ENCODE measurements at regions not wholly inside any gene's neighbourhood (a gene's known extent, or its start where the extent isn't known, plus 50 kb on each side); places are given as distances from the start of the nearest gene placed in this dataset.
"Not testable (repeated sequence)": the region's sequence is repeated elsewhere in the genome, so short reads cannot be mapped to it uniquely, and the experiment has no call there.

DNA sequence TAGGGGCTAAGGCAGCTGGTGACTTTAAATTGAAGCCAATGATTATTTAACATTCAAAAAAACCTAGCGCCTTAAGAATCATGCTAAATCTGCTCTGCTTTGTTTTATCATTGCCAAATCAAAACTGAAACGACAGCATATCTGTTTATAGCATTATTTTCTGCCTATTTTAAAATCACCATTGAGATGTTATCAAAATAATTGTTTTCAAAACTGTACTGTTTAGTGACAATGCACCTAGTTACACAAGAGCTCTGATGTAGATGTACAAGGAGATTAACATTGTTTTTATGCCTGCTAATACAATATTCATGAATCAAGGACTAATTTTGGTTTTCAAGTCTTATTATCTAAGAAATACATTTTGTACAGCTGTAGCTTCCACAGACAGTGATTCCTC lies 1521.3 kb downstream of the AMY1C start:
- Histone ChIP-seq H3K9me3 (ENCODE audit: control insufficient read depth, insufficient read depth, low read depth, low read length) (no peaks in the 10 kb centered on the region), H3K27ac (ENCODE audit: low read length) (no peak overlapping the region), H3K27me3 (ENCODE audit: control insufficient read depth, insufficient read depth, low read length) (no peaks in the 10 kb centered on the region), H3K36me3 (ENCODE audit: control insufficient read depth, insufficient read depth, low read length) (no peaks in the 10 kb centered on the region), H3K4me1 (ENCODE audit: control insufficient read depth, insufficient read depth, low read length) (no peaks in the 10 kb centered on the region), H3K4me3 (ENCODE audit: low read depth in 2 of 2, low read length in 2 of 2) (no peak overlapping the region)
- ChIA-PET CTCF (no interaction called here), POLR2A (no interaction called here)
- no TSS peak for BruUV-seq (replicated peaks)
- TF ChIP-seq TCF7L2 (IDR thresholded peaks at IDR 0.05; ENCODE audit: low read depth, low read length) (no peak), SIN3A (IDR thresholded peaks at IDR 0.05; ENCODE audit: borderline replicate concordance, insufficient read depth, low read depth, low read length) (no peak)
- TF ChIP-seq, protein P1, sequence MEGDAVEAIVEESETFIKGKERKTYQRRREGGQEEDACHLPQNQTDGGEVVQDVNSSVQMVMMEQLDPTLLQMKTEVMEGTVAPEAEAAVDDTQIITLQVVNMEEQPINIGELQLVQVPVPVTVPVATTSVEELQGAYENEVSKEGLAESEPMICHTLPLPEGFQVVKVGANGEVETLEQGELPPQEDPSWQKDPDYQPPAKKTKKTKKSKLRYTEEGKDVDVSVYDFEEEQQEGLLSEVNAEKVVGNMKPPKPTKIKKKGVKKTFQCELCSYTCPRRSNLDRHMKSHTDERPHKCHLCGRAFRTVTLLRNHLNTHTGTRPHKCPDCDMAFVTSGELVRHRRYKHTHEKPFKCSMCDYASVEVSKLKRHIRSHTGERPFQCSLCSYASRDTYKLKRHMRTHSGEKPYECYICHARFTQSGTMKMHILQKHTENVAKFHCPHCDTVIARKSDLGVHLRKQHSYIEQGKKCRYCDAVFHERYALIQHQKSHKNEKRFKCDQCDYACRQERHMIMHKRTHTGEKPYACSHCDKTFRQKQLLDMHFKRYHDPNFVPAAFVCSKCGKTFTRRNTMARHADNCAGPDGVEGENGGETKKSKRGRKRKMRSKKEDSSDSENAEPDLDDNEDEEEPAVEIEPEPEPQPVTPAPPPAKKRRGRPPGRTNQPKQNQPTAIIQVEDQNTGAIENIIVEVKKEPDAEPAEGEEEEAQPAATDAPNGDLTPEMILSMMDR (IDR thresholded peaks at IDR 0.05), result no peak
- ATAC-seq, result no peak
- intact Hi-C loops (cut with micrococcal nuclease; ENCODE audit: unreplicated experiment), result no loop called here
- no peak for DNase-seq (ENCODE audit: low read depth, low spot score)
- in situ Hi-C loops (cut with HindIII; ENCODE audit: low pct_unique_long_range_greater_than_20kb, low sequenced_read_pairs), result no loop called here

- in situ Hi-C loops (cut with HindIII; ENCODE audit: low pct_unique_long_range_greater_than_20kb, low sequenced_read_pairs); H3K9me3 ChIP-seq (ENCODE audit: control insufficient read depth, insufficient read depth, low read depth, low read length); ATAC-seq; H3K27ac ChIP-seq (ENCODE audit: low read length); H3K27me3 ChIP-seq (ENCODE audit: control insufficient read depth, insufficient read depth, low read length); POLR2A ChIA-PET; CTCF ChIA-PET; H3K4me3 ChIP-seq (ENCODE audit: low read depth in 2 of 2, low read length in 2 of 2); H3K36me3 ChIP-seq (ENCODE audit: control insufficient read depth, insufficient read depth, low read length); BruUV-seq (replicated peaks); H3K4me1 ChIP-seq (ENCODE audit: control insufficient read depth, insufficient read depth, low read length); intact Hi-C loops (cut with micrococcal nuclease; ENCODE audit: unreplicated experiment); DNase-seq (ENCODE audit: low read depth, low spot score): not testable (repeated sequence)
Measured at GRCh38 chr1:105272376-105272775, 1522.7 kb downstream of the AMY1C start.

DNA sequence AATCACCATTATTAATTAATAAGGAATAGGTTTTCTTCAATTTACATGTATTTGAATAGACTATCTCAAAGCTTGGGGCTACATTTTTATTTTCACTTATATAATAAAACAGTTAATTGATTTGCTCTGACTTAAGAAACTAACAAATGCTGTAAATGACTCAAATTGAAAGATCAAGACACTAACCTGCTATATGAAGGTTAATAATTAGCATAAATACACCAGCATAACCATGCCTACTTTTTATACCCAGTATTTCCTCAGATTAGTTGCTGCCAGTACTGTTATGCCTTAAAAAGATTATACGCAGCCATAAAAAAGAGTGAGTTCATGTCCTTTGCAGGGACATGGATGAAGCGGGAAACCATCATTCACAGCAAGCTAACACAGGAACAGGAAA lies 1545.1 kb downstream of the AMY1C start:
- no TSS peak for BruUV-seq (replicated peaks)
- ChIA-PET CTCF (no interaction called here), POLR2A (no interaction called here)
- H3K9me3 ChIP-seq (ENCODE audit: control insufficient read depth, insufficient read depth, low read depth, low read length), result no peaks in the 10 kb centered on the region
- no peaks in the 10 kb centered on the region for H3K27me3 ChIP-seq (ENCODE audit: control insufficient read depth, insufficient read depth, low read length)
- in situ Hi-C loops (cut with HindIII; ENCODE audit: low pct_unique_long_range_greater_than_20kb, low sequenced_read_pairs) (no loop called here), intact Hi-C loops (cut with micrococcal nuclease; ENCODE audit: unreplicated experiment) (no loop called here)
- no peaks in the 10 kb centered on the region for H3K4me1 ChIP-seq (ENCODE audit: control insufficient read depth, insufficient read depth, low read length)
- TF ChIP-seq SIN3A (IDR thresholded peaks at IDR 0.05; ENCODE audit: borderline replicate concordance, insufficient read depth, low read depth, low read length) (no peak), POLR2AphosphoS5 (IDR thresholded peaks at IDR 0.05; ENCODE audit: low read depth, low read length) (no peak), TCF7L2 (IDR thresholded peaks at IDR 0.05; ENCODE audit: low read depth, low read length) (no peak)
- TF ChIP-seq, protein P2, sequence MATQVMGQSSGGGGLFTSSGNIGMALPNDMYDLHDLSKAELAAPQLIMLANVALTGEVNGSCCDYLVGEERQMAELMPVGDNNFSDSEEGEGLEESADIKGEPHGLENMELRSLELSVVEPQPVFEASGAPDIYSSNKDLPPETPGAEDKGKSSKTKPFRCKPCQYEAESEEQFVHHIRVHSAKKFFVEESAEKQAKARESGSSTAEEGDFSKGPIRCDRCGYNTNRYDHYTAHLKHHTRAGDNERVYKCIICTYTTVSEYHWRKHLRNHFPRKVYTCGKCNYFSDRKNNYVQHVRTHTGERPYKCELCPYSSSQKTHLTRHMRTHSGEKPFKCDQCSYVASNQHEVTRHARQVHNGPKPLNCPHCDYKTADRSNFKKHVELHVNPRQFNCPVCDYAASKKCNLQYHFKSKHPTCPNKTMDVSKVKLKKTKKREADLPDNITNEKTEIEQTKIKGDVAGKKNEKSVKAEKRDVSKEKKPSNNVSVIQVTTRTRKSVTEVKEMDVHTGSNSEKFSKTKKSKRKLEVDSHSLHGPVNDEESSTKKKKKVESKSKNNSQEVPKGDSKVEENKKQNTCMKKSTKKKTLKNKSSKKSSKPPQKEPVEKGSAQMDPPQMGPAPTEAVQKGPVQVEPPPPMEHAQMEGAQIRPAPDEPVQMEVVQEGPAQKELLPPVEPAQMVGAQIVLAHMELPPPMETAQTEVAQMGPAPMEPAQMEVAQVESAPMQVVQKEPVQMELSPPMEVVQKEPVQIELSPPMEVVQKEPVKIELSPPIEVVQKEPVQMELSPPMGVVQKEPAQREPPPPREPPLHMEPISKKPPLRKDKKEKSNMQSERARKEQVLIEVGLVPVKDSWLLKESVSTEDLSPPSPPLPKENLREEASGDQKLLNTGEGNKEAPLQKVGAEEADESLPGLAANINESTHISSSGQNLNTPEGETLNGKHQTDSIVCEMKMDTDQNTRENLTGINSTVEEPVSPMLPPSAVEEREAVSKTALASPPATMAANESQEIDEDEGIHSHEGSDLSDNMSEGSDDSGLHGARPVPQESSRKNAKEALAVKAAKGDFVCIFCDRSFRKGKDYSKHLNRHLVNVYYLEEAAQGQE (IDR thresholded peaks at IDR 0.05; ENCODE audit: insufficient read depth in 1 of 2, low read depth in 2 of 2, low read length in 1 of 2), result no peak
- TF ChIP-seq, protein P1 (IDR thresholded peaks at IDR 0.05), result no peak
- no peak for ATAC-seq
- DNase-seq (ENCODE audit: low read depth, low spot score), result no peak
- no peak overlapping the region for H3K27ac ChIP-seq (ENCODE audit: low read length)
- H3K4me3 ChIP-seq (ENCODE audit: low read depth in 2 of 2, low read length in 2 of 2), result no peak overlapping the region
- no peaks in the 10 kb centered on the region for H3K36me3 ChIP-seq (ENCODE audit: control insufficient read depth, insufficient read depth, low read length)

All from Panc1 (cell line).